Dedifferentiated amniotic fluid mesenchymal stem cell (primary cell): ENCODE measurements at regions not wholly inside any gene's neighbourhood (a gene's known extent, or its start where the extent isn't known, plus 50 kb on each side); places are given as distances from the start of the nearest gene placed in this dataset.
"Not testable (repeated sequence)": the region's sequence is repeated elsewhere in the genome, so short reads cannot be mapped to it uniquely, and the experiment has no call there.

Source experiments
- DNase-seq: peaks from one replicate; pipeline ENCODE4 v3.0.0-alpha.2; 2016; ENCODE audit errors: extremely low spot score

DNA sequence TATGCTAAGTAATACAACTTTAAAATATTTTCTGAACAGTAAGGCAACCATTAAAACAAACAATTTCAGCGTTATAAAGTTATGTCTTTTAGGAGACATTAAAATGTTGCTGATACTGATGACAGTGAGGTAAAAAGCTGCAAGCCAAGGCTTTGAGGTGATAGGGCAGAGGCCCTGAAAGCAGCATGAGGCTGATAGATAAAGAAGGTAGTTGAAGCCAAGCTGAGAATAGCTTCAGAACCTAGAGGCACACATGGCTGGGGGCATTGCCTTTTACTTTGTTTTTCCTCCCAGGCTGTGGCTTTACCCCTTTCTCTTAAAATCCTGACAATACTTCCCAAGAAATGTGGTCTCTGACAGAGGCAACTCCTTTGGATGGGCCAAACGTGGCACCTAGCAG lies 149.0 kb upstream of the WWC1 start:
- DNase-seq: no peak

DNA sequence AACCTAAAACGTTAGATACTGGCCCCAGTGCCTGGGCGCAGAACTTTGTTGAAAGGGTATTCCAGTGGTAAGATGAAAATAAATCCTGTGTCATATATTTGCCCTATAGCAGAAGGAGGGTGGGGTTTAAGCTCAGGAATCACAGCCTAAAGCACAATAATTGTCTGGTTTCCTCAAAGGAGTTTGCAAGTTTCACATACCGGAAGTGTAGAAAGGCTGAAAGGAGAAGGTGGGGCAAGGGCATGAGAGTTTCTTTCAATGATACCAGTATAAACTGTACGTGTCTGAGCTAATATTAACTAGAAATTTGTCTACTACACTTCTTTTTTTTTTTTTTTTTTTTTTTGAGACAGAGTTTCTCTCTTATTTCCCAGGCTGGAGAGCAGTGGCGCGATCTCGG lies 147.9 kb upstream of the WWC1 start:
- not testable (repeated sequence) for DNase-seq

DNA sequence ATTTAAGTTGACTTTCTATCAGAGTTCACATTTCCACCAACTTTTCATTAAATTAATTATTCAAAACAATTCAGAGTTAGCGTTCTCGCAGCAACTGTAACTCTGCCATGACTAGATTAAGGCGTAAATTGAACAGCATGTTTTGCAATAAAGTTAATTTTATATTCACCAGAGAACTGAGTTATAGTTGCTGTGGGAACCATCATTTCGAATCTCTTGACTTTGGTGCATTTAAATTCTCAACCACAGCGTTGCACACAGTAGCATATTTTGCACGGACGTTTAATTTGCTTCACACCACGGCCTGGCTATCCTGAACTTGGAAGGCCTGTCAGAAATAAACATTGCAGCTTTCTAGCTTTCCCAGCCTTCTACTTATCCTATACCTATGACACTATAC lies 144.3 kb upstream of the WWC1 start:
- DNase-seq: no peak

DNA sequence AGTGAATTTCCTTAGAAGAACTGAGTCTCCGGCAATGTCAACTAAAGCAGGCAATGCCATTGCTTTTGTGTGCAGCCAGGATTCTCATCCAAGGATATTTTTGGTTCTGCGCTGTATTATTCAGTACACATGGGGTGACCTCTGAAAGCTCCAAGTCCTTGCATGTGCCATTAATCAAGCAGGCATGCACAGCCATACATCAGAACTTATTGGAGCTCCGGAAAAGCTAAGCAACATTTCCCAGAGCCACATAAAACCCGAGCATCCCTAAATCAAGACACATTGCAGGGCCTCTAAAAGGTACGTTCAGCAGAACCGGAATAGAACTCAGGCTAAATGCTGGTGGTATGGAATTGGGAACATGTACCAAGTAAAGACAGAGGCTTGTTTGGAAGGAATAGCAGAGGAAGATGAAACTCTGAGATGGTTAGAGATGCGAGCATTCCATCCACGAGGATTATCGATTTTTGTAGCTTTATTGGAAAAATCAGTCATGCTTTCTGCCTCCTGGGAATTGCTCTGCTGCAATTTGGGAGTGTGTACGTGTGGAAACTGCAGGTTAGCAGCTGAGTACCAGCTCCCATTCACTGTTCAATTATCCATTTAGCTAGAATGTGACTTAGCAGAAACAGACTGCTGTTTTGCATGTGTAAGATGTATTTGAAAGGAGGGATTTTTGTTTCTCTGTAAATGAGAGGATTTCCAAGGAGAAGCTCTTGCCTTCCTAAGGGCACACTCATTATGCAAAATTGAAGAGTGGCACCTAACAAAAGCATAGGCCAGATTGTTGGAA lies 143.7 kb upstream of the WWC1 start:
- DNase-seq: no peak

DNA sequence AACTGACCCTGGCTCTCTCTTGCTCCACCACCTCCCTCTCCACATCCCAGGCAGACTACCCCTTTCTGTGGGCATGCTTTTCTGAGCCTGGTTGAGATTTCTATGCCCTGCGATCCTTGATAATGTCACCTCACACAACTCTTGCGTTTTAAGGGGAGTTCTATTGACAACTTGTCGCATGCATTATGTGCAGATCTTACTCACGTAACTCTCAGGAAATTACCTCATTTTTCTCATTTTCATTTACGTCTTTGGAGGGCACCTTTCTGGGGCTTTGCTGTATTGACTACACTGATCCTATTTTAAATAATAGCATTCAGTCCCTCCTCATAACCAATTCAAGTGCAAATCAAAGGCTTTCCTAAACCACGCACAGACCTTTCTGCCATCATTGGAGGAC lies 140.4 kb upstream of the WWC1 start:
- no peak for DNase-seq

DNA sequence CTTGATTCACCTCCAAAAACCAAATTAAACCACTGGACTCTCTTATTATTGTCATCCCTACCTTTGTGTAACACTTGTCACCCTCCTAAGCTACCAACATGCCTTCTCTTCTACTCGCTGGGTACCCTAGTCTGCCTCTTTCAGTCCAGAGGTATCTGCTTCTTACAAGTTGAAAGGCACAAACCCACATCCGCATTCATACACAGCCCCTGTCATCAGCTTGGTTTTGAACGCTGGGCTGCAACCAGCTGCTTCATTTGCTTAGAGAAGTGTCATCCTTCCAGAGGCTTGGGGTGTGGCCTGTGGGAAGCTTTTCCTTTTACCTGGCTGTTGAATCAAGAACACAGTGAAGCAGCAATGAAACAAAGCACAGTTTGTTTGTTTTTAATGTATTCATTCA lies 138.8 kb upstream of the WWC1 start:
- no peak for DNase-seq

DNA sequence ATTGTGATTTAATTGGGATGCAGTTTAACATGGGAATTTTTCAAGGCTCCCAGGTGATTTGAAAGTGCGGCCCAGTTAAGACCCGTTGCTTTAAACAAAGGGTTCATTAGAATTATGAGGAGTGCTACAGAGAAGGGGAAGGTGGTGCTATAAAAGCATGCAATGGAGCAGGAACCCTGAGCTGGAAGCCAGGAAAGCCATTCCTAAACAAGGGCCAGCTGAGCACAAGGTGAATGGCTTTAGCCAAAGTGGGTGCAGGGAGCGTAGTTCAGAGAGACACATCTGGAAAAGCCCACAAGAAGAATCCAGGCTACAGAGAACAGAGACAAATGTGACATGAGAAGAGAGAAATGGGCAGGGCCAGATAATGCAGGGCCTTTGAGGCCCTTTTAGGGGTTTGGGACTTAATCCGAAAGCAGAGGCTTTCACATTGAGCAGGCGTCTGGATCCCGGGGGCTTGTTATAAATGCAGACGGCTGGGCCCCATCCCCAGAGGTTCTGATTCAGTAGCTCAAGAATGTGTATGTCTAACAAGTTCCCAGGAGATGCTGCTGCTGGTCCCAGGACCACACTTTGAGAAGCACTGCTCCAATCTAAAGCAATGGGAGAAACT lies 138.1 kb upstream of the WWC1 start:
- no peak for DNase-seq

DNA sequence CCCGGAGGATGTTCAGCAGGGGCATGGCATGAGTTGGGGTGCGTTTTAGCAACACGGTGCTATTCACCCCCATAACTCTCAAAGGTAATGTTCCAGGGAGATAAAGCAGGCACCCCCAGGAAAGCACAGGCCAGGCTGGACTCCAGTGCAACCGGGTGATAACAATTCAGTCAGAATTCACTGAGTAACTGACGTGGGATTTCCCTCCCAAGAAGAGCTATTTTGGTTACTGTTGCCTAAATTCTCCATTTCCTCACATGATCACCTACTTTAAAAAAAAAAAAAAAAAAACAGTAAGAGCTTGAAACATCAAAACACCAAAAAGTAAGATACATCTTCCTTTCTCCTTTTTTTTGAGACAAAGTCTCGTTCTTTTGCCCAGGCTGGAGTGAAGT lies 137.6 kb upstream of the WWC1 start:
- no peak for DNase-seq

DNA sequence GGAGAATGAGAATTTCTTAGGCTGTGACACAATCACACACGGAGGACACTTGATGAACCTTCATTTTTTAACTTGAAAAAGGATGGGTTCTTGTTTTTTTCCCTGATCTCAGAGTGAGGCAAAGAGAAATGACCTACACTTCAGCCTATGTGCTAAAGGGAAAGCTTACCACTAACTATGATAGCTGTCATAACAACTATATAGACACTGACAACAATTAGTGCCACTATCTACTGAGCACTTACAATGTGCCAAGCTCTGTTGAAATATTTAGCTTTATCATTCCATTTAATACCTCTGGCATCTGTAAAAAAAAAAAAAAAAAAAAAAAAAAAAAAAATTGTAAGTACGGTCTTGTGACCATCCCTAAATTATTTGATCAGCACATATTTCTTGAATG lies 135.9 kb upstream of the WWC1 start:
- no peak for DNase-seq

DNA sequence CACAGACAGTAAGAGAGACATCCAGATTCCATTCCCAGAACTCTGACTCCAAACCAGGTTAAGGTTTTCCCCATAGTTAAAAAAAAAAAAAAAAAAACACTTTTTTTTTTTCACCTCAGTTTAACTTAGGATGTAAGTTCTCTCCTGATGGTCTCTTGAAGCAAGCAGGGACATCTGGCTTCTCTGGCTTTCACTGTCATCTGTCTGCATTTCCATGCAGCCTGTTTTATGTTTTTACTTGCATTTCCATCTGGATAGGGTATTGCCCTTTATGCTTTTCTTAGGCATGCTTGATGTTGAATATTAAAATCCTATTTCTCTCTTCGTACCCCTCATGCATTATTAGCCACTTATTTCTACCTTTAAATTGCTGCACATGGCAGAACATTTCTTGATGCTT lies 135.3 kb upstream of the WWC1 start:
- no peak for DNase-seq

DNA sequence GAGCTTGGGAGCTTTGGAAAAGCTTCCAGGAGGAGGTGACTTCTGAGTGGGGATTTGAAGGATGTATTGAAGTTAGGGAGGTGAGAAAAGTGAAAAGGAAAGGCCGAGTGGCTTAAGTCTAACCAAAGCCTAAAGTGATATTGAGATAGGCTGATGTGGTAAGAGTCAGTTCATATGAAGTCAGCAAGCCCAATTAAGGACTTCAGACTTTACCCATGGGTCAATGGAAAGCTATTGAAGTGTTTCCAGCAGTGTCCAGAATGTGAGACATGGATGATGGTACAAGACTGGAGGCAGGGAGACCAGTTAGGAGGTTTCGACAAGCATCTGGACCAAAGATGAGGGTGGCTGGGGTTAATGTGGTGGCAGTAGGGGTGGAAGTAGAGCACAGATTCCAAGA lies 134.3 kb upstream of the WWC1 start:
- DNase-seq: no peak

DNA sequence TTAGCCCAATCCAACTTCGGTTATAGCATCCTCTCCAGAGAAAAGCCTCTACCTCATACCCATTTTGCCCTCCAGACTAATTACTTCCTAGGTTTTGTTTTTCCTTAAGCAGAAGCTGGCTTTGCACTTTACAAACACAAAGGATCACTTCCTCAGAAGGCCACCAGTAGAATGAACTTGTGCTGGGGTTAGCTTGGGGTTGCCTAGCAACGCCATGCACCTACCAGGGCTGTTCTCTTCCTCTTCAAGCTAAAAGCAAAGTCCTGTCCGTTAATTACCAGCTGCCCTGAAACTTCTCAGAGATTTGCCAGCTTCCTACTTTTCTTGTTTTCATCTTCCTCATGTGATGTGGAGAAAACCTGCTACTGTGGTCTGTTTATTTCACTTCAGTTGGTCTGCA lies 132.0 kb upstream of the WWC1 start:
- no peak for DNase-seq

DNA sequence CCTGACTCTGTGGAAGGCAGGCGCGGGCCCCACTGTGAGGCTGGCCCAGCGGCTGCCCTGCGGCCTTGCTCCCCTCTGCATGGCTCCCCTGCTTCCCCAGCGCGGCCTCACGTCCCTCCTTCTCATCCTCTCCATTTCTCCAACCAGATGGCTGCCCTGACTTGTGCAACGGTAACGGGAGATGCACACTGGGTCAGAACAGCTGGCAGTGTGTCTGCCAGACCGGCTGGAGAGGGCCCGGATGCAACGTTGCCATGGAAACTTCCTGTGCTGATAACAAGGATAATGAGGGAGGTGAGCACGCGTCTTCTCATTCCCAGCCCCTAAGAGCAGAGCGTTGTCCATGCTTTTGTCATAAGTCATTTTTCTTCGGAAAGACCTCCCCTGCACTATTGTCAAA lies 129.0 kb upstream of the WWC1 start:
- DNase-seq: no peak

DNA sequence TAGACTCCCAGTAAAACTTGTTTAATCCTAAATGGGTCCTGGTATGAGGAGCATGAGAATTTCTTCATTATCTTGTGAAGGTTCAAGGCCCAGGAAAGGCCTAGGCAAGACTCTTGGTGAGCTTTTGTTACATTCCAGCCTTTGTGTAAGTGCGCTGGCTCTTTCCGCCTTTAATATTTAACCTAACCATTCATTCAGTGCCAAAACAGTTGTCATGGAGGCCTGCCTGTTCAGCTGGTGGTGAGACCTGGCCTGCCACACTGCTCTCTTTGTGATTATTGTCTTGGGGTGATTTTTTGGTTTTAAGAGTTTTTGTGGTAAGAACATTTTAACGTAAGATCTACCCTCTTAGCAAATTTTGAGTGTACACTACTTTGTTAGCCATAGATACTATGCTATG lies 127.5 kb upstream of the WWC1 start:
- no peak for DNase-seq

DNA sequence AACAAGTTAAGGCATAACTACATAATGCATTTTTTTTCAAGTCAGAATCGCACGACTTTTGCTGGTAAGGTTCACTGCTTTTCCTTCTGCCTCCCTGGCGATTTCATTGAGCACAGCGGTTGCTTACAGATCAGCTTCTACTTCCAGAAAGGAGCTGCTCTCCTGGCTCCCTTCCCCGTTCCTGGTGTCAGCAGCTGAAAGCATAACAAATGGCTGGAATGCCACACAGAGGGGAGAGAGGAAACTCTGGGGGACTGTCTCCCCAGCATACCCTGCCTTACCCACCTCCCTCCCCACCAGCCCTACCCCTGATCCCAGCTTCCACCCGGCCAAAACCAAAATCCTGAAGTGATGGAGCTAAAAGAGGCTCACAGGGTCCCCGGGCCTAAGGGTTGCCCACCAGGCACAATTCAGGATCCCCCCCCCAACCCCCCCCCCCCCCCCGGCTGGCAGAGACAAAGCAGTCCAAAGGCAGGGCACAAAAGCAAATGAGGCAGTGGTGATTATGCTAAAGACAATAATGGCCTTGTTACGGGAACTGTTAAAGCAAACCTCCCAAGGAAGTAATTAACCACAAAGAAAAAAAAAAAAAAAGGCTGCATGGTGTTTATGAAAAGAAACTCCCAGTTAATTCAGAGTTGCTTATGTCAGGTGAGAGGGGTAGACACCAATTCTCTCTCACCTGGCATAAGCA lies 126.1 kb upstream of the WWC1 start:
- DNase-seq: no peak

DNA sequence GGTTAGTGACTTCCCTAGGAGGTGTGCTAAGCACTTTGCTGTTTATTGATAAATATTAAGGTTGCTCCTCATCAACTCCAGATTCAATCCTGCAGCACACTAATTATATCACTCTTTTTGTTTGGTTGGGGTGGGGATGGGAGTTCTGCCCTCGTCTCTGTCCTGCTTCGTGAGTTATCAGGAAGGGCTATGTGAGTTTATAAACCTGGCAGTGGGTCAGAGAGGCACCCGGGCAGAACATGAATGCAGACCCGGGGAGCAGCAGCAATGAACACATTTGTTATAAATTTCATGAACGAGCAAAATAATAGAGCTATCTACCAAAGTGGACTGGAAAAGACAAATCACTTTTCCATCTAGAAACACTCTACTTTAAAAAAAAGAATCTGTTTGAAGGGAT lies 125.5 kb upstream of the WWC1 start:
- DNase-seq: no peak

DNA sequence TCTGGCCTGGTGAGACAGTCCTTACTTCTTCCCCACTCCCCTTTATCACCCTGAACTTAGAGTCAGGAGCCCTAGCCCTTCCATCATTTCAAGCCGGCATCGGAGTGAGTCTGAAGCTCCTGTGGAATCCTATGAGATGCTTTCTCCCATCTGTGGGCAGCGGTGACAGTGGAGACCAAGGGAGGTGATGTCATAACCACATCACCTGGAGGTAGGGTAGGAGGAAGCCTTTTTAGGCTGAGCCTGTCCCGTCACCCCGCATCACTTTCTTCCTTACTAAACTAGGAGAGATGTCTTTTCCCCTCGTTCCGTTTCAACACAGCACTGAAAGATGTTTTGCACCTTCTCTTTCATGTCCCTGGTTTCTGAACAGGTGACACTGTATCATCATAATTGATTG lies 124.1 kb upstream of the WWC1 start:
- DNase-seq: no peak

DNA sequence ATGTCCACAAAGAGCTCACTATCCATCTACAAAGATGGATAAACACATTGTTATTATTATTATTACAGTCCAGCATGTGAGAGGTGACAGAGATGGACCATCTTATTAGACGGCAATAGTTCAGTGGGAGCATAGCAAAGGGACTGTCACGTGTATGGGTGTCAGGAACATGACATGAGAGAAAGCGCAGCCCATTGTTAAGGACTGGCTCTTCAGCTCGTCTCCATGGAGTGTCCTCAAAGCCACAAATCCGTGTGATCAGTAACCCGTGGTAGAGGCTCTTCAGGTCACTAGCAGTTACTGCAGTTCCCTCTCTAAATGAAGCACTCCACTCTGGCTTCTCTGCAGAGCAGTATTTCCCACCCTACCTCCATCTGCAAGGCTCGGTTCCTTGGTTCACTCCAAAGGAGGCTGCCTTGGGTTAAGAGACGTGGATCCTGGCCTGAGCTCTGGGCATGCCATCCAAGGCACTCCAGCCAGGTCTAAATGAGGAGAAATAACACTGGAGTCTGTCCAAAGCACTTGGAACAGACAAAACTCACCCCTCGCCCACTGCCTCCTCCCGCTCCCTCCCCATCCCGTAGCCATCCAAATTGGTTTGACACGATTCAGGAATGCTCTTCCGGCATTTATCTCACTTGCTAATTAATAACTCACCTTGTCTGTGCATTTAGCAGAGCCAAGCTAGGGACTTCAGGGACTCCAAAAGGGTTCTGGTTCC lies 122.3 kb upstream of the WWC1 start:
- no peak for DNase-seq

DNA sequence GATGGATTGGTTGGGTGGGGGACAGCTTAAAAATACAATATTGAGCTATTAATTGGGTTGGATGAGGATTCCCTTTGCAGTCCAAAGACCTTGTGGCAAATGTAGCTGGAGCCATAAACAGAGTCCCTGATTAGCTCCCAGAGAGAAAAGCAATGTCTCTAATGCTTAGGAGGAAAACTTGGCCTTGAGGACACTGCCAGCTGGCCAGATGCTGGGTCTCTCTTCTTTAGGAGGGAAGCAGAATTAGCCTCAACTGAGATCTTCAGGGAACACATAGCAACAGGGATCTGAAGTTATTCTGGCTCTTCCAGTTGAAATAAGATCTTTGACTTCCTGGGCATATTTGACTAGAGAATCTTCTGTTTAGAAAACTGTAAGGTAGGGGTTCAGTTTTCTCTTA lies 121.7 kb upstream of the WWC1 start:
- no peak for DNase-seq

DNA sequence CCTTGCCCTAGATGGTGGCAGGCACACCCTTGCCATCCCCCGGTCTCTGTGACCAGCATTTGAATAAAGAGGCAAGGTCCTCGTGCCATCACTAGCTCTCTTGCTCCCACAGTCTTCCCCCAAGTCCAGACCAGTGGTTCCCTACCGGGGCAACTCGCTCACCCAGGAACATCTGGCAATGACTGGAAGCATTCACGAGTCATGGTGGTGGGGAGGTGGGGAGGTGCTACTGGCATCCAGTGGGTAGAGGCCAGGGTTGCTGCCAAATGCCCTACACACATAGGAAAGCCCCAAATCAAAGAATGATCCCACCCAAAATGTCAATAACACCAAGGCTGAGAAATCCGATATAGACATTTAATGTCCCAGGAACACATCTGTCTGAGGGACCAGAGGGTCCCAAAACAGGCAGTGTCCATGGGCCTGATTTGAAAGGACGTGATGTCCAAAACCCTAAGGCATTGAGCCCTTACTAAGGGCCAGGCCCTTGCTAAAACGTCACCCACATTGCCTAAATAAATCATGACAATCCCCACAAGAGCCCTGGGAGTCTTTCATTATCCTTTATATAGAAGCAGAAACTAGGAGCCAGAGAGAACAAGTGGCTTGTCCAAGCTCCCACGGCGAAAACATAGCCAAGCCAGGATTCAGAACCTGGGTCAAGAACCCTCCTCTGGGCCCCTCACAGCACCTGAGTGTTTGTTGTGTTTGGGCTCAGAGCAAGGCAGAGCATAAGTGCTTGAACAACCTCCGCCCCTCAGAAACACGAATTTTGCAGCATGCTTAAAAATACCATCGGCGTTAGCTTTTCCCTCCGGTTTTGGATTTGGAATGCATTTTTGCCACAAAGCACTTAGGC lies 119.3 kb upstream of the WWC1 start:
- no peak for DNase-seq

DNA sequence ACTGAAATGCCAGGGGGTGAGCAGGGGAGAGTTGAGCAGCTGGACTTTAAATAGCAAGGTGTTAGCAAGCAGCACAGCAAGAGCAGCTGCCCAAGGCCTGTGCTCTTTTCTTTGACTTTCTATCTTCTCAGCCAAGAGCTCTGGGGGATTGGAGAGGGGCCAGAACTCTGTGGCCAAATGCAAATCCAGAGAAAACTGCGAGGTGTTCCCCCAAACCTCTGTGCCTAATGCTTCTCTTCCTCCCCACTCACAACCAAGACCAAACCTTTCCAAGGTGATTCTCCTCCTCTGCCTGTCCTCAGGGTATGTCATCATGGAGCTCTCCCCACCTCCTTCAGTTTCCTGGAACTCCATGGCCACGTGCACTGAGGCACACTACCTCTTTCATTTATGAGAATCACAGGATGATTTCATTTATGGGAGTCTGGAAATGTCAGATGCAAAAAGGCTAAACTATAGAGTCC lies 118.7 kb upstream of the WWC1 start:
- no peak for DNase-seq

DNA sequence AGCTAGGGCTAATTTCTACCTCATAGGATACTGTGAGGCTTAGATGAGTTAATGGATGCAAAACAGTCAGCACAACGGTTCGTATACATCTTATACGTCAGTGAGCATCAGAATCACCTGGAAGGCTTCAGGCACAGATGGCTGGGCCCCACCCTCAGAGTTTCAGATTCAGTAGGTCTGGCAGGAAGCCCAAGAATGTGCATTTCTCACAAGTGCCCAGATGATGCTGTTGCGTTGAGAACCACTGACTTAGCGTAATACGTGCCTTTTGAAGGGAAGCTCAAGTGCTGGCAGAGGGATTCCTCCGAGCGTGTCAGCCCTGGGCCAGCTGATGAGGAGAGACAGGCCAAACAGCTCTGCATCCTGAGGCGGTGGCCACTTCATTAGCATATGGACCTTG lies 117.1 kb upstream of the WWC1 start:
- no peak for DNase-seq
